GM19238 (cell line): ENCODE measurements at regions not wholly inside any gene's neighbourhood (a gene's known extent, or its start where the extent isn't known, plus 50 kb on each side); places are given as distances from the start of the nearest gene placed in this dataset.
"Not testable (repeated sequence)": the region's sequence is repeated elsewhere in the genome, so short reads cannot be mapped to it uniquely, and the experiment has no call there.

Experiments used
- DNase-seq: peaks from one replicate; pipeline ENCODE4 v3.0.0; 2011; ENCODE audit warnings: low spot score; ENCODE audit not compliant: insufficient read length

DNA sequence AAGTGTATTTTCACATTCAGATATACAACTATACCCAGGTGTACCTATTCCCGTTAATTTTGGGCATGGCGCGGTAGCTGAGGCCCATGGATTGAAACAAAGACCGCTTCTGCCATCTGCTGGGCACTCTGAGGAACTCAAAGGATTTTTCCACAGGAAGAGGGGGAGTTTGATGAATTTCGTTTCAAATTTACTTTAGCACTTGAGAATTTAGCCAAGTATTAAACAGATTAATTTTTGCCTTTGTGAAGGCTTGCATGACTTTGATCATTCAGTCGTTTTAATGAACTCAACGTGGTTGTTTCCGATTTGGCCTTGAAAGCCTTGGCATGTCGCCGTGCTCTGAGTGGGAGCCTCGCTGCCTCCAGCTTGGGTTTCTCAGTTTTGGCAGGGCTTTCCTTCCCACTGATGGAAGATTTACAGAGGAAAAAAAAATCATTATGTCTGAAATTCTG is 153.2 kb upstream of the DDHD1 start:
- peak; percentile 10 for DNase-seq

GRCh38 chr14:53304726-53305381 is 151.7 kb upstream of the DDHD1 start:
- no peak for DNase-seq

- DNase-seq: no peak
Measured at GRCh38 chr14:53295985-53296582, 143.0 kb upstream of the DDHD1 start.

DNA sequence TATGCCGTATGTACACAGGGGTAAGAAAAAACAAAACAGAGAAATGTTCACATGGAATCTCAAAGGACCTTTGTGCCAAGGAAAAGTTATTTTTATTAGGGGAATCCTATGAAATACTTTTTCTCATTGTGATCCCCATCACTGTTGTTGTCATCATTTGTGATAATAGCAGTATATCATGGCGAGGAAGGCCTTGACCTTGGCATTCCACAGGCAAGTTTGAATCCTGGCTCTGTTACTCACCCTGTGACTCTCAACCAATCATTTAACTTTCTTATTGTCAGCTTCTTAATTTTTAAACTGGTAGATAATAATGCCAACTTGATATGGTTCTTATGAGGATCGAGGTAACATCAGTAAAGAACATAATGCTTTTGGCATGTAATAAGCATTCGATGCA is 142.2 kb upstream of the DDHD1 start:
- DNase-seq: no peak

- no peak for DNase-seq
Measured at GRCh38 chr14:53286301-53286700, 133.2 kb upstream of the DDHD1 start.

DNA sequence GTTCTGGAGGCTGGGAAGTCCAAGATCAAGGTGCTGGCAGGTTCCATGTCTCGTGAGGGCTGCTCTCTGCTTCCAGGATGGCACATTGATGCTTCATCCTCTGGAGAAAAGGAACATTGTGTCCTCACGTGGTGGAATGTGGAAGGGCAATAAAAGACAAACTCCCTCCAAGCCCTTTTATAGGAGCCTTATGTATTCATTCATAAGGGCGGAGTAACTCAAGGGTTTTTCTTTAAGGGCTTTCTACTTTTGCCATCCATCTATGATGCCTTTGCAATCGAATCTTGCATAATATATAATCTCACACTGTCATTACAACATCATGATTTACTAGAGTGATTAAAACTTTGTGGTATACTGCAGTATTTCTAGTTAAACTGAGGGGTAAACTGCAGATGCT is 132.7 kb upstream of the DDHD1 start:
- no peak for DNase-seq

DNA sequence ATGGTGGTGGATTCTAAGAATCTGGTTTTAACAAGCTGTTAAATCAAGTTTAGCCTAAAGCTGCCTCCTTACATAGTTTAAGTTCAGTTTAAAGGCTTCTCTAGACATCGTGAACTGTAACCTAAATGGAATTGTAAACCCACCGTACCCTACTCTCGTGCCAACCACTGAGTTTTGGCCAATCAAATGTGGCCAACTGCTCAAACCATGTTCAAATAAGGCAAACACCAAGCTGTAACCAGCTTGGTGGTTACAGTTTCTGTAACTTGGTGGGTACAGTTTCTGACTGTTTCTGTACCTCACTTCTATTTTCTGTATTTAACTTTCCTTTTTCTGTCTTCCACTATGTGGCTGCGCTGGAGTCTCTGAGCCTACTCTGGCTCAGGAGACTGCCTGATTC is 131.9 kb upstream of the DDHD1 start:
- DNase-seq: no peak

GRCh38 chr14:53278602-53279506 is 125.7 kb upstream of the DDHD1 start:
- no peak for DNase-seq

DNA sequence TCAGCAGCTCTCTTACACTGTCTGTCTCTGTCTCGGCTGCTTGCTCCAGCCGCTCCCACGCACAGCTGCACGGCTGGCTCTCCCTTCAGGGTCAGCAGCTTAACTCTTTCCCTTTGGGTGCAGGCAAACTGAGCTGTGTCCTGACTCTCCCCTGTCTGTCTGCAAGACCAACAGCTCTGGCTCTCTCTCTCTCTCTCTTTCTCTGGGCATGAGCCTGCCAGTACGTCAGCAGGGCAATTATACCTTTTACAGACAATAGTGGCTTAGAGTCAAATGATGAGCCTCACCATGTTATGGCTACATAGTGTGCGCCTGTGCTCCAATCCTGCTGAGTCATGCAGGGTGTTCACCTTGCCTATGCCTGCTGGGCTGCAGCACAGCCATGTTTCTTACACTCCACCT is 120.5 kb upstream of the DDHD1 start:
- no peak for DNase-seq

DNA sequence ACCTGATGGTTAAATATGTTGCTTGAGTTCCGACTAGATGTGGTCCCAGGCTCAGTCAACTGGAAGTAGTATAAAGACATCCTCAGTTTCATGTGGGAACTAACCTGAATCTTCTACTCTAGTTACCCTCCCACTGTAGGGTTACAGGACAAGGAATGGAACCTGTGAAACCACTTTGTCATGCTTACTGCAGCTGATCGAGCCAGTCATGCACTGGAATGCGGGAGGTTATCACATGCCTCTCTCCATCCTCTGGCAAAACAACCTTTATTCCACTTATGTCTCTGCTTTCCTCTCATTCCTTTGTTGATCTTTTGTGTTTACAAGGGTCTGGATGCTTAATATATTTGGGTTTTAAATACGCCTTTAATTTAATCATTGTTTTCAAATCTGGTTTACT is 111.9 kb upstream of the DDHD1 start:
- no peak for DNase-seq

- no peak for DNase-seq
Measured at GRCh38 chr14:53260928-53261327, 107.8 kb upstream of the DDHD1 start.

DNA sequence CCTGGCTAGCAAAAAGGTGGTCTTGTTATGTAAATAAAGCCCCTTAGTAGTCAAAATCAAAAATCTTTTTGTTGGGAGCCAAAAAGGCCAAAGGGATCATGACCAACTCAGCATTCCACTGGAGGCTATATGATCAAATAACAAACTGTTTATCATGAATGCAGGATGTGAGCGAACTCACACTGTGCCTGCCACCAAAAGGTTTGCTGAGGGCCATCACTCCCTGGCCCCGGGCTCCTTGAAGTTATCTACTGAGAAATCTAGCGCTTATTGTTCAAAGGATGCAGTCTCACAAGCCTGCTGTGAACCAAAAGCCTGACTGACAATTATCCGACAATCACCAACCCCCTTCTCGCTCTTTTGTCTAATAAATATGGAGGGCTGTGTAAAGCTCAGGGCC is 107.2 kb upstream of the DDHD1 start:
- DNase-seq: no peak

GRCh38 chr14:53252141-53252540 is 99.0 kb upstream of the DDHD1 start:
- no peak for DNase-seq

DNA sequence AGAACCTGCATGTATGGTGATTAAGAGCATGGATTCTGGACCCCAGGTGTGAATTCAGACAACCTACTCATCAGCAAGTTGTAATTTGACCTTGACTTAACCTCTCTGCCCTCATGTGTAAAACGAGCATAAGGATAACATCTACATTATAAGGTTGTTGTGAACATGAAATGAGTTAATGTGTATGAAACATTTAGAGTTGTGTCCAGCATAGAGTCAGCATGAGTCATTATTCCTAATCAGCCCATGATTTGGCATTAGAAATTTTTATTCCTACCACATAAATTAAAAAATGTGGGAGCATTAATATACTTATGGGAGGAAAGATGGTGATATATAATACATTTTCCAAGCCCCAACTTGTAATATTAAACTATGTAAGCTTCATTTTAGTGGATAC is 95.9 kb upstream of the DDHD1 start:
- DNase-seq: no peak

DNA sequence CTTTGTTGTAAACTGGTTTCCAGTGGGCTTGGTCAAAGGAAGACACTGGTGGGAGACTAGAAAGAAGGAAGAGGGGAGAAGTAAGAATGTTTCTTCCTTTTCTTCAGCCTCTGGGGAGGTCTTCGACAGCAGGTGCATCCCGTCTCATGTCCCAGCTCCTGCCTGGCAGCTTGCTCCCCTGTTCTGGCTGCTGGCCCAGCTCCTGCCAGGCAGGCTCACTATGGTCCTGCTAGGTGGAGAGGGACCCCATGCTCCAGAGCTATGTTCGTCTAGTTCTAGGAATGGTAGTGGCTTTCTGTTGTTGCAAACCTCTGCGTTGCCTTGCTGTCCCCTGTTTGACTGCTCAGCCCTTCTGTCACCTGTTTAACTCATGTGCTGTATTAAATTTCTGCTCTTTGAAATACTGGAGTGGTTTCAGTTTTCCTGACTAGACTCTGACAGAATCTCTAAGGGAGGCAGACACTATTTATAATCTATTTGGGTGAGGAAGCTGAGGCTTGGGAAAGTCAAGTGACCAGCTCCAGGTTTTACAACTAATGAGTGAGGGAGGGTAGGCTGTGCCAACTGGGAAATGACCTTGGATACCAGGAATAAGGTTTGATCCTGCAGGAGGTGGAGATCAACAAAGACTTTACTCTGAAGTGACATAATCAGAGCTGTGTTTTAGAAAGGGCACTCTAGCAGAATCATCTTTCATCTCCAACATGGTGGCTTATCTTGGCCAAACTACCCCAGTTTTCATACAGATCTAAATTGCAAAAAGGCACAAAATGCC is 94.7 kb upstream of the DDHD1 start:
- DNase-seq: no peak

DNA sequence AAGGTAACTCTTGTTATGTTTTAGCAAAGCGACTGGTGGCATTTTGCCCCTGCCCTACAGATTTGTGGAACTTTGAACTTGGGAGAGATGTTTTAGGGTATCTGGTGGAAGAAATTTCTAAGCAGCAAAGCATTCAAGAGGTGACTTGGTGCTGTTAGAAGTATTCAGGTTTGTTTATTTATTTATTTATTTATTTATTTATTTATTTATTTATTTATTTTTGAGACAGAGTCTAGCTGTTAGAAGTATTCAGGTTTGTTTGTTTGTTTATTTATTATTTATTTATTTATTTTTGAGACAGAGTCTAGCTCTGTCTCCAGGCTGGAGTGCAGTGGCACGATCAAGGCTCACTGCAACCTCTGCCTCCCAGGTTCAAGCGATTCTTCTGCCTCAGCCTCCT is 89.8 kb upstream of the DDHD1 start:
- not testable (repeated sequence) for DNase-seq

DNA sequence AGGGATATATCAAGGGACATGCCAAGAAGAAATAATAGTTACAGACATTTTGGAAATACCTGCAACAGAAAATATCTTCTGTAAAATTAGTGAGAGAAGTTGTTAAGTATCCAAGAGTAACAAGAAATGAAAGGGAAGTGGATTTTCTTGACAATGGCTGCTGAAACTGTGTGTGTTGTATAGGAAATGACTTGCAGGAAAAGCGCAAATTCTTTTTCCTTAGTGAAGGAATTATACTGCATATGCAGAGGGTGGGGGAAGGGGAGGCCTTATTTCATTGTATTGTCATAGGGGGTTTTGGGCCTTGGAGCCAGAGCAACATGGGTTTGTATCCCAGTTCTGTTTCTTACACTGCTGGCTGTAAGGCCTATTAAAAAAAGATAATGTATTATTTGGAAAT is 84.4 kb upstream of the DDHD1 start:
- DNase-seq: no peak

DNA sequence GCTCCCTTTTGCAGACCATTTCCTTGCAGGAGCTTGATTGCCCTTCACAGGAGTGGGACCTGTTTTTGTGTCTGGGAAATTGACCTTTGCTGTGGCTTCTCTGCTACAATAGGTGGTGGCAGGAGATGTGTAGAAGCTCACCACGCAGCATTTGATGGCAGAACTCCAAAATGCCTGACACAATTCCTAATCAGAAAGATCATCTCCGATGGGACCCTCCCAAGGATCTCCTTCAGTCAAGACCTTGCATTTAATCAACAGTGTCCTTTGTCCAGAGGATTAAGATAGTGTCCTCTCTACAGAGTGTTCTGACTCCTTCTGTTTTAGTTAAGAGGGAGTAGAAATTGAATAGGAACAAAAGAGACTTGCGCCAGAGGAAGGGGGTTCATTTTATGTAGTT is 83.6 kb upstream of the DDHD1 start:
- no peak for DNase-seq

DNA sequence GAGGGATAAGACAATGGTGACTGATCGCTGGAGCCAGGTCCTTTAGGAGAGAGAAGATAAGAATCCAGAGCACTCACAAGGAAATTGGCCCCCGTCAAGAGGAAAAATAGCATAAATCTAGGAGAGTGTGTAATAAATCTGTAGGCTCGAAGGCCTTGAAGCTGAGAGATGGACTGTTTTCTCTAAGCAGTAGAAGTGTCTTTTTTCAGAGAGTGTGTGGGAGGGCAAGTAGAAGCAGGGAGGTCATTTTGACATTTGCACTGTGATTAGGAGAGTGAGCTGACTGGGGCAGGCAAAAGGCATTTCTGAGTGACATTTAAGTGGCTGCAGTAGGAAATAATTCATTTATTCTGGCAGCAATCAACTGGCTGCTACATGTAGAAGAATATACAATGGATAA is 78.0 kb upstream of the DDHD1 start:
- no peak for DNase-seq

DNA sequence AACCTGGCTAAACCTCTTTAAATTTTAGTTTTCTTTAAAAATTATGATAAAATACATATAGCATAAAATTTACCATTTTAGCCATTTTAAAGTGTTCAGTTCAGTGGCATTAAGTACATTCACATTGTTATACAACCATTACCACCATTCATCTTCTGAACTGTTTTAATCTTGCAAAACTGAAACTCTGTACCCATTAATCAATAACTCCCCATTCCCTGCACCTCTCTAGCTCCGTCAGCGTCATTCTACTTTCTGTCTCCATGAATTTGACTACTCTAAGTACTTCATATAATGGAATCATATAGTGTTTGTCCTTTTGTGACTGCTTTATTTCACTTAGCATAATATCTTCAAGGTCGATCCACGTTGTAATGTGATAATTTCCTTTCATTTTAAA is 75.8 kb upstream of the DDHD1 start:
- no peak for DNase-seq

GRCh38 chr14:53227154-53227718 is 74.1 kb upstream of the DDHD1 start:
- no peak for DNase-seq
